ENCODE measurements at regions not wholly inside any gene's neighbourhood (a gene's known extent, or its start where the extent isn't known, plus 50 kb on each side); places are given as distances from the start of the nearest gene placed in this dataset.

DNA sequence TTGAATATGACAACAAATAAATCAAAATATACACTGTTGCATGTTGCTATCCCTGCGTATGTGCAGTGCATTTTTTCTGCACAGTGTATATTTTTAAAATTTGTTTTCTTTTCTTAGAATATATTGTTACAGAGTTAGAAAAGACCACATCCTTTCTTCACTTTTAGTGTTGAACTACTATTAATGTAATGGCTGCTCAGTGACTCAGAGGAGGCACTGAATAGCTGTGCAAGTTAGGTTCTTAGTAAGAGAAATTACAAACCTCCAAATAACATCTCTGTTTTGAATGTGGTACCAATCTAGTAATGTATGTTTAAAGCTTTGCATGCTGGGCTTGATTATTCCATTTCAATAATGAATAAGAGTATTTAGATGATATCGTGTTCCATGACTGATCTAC is 208.9 kb upstream of the PRR16 start:
- Mint-ChIP-seq H3K9me3 (no peaks in the 10 kb centered on the region), H3K36me3 (ENCODE audit: low read depth) (no peaks in the 10 kb centered on the region), H3K27ac (no peak overlapping the region), H3K4me1 (ENCODE audit: low read depth) (no peaks in the 10 kb centered on the region), H3K4me3 (no peak overlapping the region), H3K27me3 (ENCODE audit: low read depth) (no peaks in the 10 kb centered on the region)
- DNase-seq (ENCODE audit: low spot score), result no peak

DNA sequence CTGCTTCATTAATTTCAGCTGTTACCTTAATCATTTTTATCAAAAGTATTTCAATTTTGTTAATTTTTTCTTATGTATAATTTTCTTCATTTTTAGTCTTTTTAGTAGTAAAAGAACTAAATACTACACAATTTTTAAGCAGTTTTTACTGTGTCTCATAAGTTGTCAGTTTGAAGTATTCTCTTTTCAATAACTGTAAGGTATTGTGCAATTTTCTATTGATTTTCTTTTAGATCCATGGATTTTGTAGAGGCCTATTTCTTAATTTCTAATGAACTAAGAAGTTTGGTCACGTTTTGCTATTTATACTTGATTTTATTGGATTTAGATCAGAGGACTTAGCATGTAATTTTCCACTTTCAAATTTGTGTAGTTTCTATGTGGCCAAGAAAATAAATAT is 207.7 kb upstream of the PRR16 start:
- Mint-ChIP-seq H3K9me3 (no peaks in the 10 kb centered on the region), H3K27ac (no peak overlapping the region), H3K36me3 (ENCODE audit: low read depth) (no peaks in the 10 kb centered on the region), H3K4me3 (no peak overlapping the region), H3K27me3 (ENCODE audit: low read depth) (no peaks in the 10 kb centered on the region), H3K4me1 (ENCODE audit: low read depth) (no peaks in the 10 kb centered on the region)
- DNase-seq (ENCODE audit: low spot score), result no peak

DNA sequence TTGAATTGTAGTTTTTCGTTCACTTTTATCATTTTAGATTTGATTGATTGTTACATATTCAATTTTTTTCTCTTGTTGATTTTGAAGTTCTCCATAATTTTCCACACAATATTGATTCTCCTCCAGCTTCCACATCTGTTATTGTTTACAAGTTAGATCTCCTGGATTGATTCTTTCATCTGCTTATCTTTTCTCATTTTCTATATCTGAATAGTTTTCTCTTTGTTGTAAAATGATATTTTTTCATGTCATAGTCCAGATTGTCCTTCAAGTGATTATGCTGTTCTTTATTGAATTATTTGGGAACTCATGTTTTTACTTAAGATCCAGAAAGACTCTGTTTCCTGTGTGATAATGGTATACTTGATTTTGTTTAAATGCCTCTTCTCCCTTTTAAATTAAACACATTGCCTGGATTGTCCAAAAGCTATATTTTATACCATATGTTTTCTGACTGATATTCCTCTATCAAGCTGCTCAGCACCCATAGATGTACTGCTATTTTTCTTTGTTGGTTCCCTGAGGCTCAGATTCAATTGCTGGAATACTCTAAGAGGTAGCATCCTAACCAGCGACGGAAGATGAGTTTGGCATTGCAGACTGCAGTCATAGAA is 206.6 kb upstream of the PRR16 start:
- Mint-ChIP-seq H3K9me3 (no peaks in the 10 kb centered on the region), H3K4me1 (ENCODE audit: low read depth) (no peaks in the 10 kb centered on the region), H3K27me3 (ENCODE audit: low read depth) (no peaks in the 10 kb centered on the region), H3K27ac (no peak overlapping the region), H3K36me3 (ENCODE audit: low read depth) (no peaks in the 10 kb centered on the region), H3K4me3 (no peak overlapping the region)
- DNase-seq (ENCODE audit: low spot score), result no peak

DNA sequence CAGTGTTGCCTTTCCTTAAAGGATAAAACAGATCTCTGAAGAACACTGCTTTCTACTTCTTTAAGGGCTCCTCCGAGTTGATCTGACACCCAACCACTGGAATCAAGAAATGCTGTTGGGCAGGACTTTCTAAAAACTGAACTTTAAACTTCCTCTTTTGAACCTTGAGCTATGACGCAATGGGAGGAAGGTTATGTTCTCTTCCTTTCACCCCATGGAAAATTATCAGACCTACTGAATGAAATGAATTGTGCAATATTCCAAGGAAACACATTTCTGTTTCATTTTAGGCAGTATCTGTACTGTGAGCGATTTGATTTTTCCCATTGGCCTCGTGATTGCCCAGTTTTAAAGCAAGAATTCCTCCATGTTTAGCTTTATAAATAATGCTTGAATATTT is 206.0 kb upstream of the PRR16 start:
- no peak for DNase-seq (ENCODE audit: low spot score)
- Mint-ChIP-seq H3K27me3 (ENCODE audit: low read depth) (no peaks in the 10 kb centered on the region), H3K4me1 (ENCODE audit: low read depth) (no peaks in the 10 kb centered on the region), H3K27ac (no peak overlapping the region), H3K36me3 (ENCODE audit: low read depth) (no peaks in the 10 kb centered on the region), H3K4me3 (no peak overlapping the region), H3K9me3 (no peaks in the 10 kb centered on the region)

DNA sequence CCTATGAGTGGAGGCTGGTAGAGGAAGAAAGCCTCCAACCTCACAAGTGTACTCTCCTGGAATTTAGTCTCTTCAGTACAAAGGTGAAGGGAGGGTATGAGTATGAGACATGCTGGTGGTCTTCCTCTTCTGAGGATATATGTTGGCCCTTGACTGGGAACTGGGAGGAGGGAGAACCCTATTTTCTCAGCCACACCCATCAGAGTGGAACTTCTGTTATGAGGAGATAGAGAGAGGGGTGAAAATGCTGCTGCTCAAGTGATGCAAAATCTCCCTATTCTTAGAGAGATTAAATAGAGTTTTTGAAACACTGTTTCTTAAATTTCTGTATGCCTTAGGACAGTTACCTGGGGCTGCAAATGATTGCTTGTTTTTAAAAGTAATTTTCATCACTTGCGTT is 203.4 kb upstream of the PRR16 start:
- Mint-ChIP-seq H3K4me1 (ENCODE audit: low read depth) (no peaks in the 10 kb centered on the region), H3K4me3 (no peak overlapping the region), H3K9me3 (no peaks in the 10 kb centered on the region), H3K27me3 (ENCODE audit: low read depth) (no peaks in the 10 kb centered on the region), H3K36me3 (ENCODE audit: low read depth) (no peaks in the 10 kb centered on the region), H3K27ac (no peak overlapping the region)
- DNase-seq (ENCODE audit: low spot score), result no peak

DNA sequence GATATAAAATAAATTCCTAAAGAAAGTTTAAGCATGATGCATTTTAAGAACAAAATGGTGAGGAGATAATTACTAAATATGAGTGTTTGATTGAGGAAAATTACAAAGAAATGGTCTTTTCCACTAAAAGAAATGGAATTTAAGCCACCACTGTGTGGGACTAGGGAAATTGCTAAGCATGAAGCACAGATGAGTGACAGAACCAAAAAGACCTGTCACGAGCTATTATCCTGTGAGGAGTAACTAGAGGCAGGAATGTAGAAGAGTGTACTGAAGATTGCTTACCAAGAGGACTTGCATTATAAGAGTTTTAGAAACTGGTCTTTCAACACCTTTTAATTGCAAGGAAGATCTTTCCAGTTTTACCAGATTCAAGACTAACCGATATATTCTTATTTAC is 193.6 kb upstream of the PRR16 start:
- Mint-ChIP-seq H3K9me3 (peaks cover 6% of the 10 kb centered on the region), H3K27me3 (ENCODE audit: low read depth) (no peaks in the 10 kb centered on the region), H3K36me3 (ENCODE audit: low read depth) (no peaks in the 10 kb centered on the region), H3K4me3 (no peak overlapping the region), H3K27ac (no peak overlapping the region), H3K4me1 (ENCODE audit: low read depth) (no peaks in the 10 kb centered on the region)
- DNase-seq (ENCODE audit: low spot score), result no peak

DNA sequence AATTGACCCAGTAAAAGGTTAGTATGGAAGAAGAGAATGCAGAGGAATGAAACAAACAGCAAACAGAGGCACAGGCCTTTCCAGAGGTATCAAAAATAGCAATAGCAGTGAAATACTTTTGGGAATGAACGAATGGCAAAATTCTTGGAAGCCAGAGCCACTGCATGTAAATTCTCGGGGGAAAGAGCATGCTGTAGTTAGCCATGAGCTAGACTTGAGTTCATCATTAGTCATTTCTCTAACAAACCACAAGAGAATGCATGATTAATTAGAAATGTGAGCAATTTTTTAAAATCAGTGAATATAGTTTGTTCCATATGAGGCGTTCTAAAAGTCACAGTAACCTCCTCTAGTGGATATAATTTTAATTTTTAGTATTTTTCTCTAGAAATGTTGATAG is 170.3 kb upstream of the PRR16 start:
- H3K9me3 Mint-ChIP-seq, result no peaks in the 10 kb centered on the region
- no peaks in the 10 kb centered on the region for H3K27me3 Mint-ChIP-seq (ENCODE audit: low read depth)
- no peak overlapping the region for H3K27ac Mint-ChIP-seq
- no peak for DNase-seq (ENCODE audit: low spot score)
- no peaks in the 10 kb centered on the region for H3K36me3 Mint-ChIP-seq (ENCODE audit: low read depth)
- H3K4me3 Mint-ChIP-seq, result no peak overlapping the region
- H3K4me1 Mint-ChIP-seq (ENCODE audit: low read depth), result no peaks in the 10 kb centered on the region

DNA sequence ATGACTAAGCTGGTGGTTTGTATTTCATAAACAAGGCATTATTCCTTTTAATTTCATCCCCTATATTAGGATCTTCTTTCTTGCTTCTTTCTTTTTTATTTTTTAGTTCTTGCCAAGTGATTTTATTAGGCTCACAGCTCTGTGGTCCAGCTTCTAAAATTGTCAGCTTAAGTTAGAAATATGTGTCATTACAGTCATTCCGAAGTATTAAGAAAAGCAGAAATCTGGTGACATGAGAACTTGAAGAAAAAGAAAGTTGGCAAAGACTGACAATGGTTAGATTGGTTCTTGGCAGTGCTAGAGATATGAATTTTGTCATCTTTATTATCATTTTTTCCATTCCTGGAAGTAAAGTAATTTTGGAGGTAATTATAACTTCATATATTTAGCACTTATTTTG is 166.5 kb upstream of the PRR16 start:
- Mint-ChIP-seq H3K4me1 (ENCODE audit: low read depth) (no peaks in the 10 kb centered on the region), H3K27me3 (ENCODE audit: low read depth) (no peaks in the 10 kb centered on the region), H3K36me3 (ENCODE audit: low read depth) (no peaks in the 10 kb centered on the region), H3K4me3 (no peak overlapping the region), H3K9me3 (no peaks in the 10 kb centered on the region), H3K27ac (no peak overlapping the region)
- no peak for DNase-seq (ENCODE audit: low spot score)

DNA sequence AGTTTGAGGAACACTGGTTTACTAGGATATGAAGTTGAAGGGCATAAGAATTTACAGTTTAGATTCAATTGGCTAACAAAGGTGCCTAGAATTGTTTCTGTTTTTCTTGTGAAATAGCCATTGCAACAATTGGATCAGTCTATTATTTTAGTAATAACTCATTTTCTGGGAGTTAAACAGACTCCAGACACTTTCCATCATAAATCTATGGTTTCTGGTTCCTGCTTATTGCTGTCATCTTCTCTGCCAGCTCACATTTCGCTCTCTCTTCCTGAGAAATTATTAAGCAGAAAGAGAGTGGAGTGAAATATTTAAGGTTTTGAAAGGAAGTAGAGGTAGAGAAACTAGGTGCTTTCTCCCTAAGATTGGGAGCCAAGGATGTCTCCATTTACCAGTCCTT is 165.1 kb upstream of the PRR16 start:
- Mint-ChIP-seq H3K36me3 (ENCODE audit: low read depth) (no peaks in the 10 kb centered on the region), H3K4me1 (ENCODE audit: low read depth) (no peaks in the 10 kb centered on the region), H3K27ac (no peak overlapping the region), H3K9me3 (no peaks in the 10 kb centered on the region), H3K27me3 (ENCODE audit: low read depth) (no peaks in the 10 kb centered on the region), H3K4me3 (no peak overlapping the region)
- DNase-seq (ENCODE audit: low spot score), result no peak

DNA sequence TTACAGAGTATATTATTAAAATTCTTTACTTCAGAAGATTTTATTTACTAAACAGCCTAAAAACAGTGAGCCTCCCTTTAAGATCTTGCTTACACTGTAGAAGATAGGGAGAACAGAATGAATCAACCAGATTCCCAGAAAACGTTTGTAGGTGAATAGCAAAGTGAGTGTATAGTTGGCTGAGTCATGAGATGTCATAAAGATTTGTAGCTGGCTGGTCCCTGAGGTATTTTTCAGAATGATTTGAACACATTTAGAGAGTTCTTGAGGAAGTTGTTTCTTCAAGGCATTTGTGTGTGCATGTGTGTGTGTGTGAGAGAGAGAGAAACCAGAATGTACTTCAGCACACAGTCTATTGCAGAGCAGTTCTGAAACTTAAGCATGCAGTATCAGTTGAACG is 159.4 kb upstream of the PRR16 start:
- Mint-ChIP-seq H3K27ac (no peak overlapping the region), H3K4me1 (ENCODE audit: low read depth) (no peaks in the 10 kb centered on the region), H3K4me3 (no peak overlapping the region), H3K36me3 (ENCODE audit: low read depth) (no peaks in the 10 kb centered on the region), H3K27me3 (ENCODE audit: low read depth) (no peaks in the 10 kb centered on the region), H3K9me3 (no peaks in the 10 kb centered on the region)
- no peak for DNase-seq (ENCODE audit: low spot score)

DNA sequence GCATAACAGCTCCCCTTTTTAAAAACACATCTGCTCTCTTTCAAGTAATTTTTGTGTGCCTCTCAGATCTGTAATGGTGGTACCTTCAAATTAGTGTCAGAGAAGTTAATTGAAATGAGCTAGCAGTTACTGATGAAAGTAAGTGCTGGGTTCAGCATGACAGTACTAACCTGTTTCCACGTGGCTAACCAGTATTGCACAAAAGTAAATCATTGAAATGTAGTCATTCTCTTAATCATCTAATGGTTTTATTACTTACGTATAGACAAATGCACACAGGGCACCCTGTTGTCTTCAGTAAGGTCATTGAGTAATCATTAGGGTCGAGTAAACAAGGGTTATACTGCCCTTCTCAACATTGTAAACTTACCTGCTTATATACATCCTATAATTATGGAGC is 157.8 kb upstream of the PRR16 start:
- H3K9me3 Mint-ChIP-seq, result no peaks in the 10 kb centered on the region
- H3K27me3 Mint-ChIP-seq (ENCODE audit: low read depth), result no peaks in the 10 kb centered on the region
- no peak overlapping the region for H3K4me3 Mint-ChIP-seq
- no peaks in the 10 kb centered on the region for H3K4me1 Mint-ChIP-seq (ENCODE audit: low read depth)
- H3K27ac Mint-ChIP-seq, result no peak overlapping the region
- no peak for DNase-seq (ENCODE audit: low spot score)
- no peaks in the 10 kb centered on the region for H3K36me3 Mint-ChIP-seq (ENCODE audit: low read depth)

DNA sequence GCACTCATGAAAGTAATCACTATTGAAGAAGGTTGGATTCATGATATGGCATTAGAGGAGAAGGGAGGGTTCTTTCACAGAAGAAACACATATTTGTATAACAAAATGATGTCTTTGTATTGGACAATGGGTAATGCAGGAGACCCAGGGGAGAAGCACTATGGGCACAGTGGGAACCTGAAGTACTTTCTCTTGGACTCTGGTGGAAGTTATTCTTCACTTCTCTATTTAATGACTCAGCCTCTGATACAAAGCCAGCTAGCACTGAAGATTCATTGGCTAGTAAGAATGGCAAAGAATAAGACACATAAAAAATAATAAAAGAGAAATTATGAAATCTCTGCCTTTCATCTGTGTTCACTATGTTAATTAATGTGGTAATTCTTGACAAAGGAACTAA is 149.9 kb upstream of the PRR16 start:
- H3K36me3 Mint-ChIP-seq (ENCODE audit: low read depth), result no peaks in the 10 kb centered on the region
- no peak overlapping the region for H3K4me3 Mint-ChIP-seq
- H3K27me3 Mint-ChIP-seq (ENCODE audit: low read depth), result no peaks in the 10 kb centered on the region
- no peaks in the 10 kb centered on the region for H3K4me1 Mint-ChIP-seq (ENCODE audit: low read depth)
- no peak overlapping the region for H3K27ac Mint-ChIP-seq
- DNase-seq (ENCODE audit: low spot score), result no peak
- H3K9me3 Mint-ChIP-seq, result peaks cover 4% of the 10 kb centered on the region

DNA sequence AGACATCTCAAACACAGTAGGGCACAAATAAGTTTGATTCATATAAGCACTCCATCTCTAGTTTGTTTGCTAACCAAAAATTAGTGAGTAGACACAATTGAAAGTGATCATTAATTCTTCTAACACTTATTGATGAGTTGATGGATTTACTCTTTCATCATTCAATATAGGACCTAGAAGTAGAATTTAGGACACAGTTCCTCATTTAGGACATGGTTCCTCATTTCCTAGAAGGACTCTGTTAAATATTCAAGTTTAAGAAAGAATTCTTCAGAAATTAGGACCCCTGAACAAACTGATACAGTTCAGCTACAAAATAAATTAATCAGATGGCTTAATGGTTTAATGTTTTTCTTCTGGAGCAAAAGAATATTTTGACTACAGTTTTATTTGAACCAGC is 143.5 kb upstream of the PRR16 start:
- Mint-ChIP-seq H3K4me1 (ENCODE audit: low read depth) (no peaks in the 10 kb centered on the region), H3K27ac (no peak overlapping the region), H3K4me3 (no peak overlapping the region), H3K36me3 (ENCODE audit: low read depth) (no peaks in the 10 kb centered on the region), H3K27me3 (ENCODE audit: low read depth) (no peaks in the 10 kb centered on the region), H3K9me3 (no peaks in the 10 kb centered on the region)
- no peak for DNase-seq (ENCODE audit: low spot score)

DNA sequence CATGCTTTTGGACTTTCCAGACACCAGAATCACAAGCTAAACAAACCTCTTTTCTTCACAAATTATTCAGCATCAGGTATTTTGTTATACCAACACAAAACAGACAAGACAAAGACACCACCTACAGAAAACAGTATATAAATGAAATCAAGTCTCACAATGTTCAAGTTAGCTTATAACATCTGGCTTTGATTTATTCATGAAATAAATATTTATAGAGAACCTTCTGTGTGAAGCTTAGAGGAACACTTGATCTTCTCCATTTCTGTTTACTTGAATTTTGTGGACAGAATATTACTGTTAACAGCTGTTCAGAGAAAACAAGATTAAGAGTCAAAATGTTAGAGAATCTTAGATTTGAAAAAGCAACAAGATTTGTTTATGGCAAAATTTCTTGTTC is 137.4 kb upstream of the PRR16 start:
- Mint-ChIP-seq H3K4me3 (no peak overlapping the region), H3K36me3 (ENCODE audit: low read depth) (no peaks in the 10 kb centered on the region), H3K27me3 (ENCODE audit: low read depth) (no peaks in the 10 kb centered on the region), H3K27ac (no peak overlapping the region), H3K9me3 (no peaks in the 10 kb centered on the region), H3K4me1 (ENCODE audit: low read depth) (no peaks in the 10 kb centered on the region)
- no peak for DNase-seq (ENCODE audit: low spot score)

DNA sequence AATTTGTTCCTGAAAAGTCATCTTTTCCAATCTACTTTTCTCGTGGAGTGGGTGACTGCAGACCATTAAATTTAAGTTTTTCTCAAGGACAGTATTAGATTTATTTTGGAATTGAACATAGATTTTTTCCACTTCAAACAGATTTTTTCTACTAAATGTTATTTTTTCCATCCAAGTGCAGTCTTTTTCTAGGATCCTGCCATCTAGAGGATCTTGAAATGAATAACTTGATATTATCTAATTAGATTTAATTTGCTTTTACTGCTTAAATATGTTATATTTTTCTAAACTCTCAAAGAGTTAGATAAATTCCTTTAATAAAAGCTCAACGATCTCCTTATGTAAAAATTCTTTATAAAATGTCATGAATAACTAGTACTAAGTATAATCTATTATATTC is 136.9 kb upstream of the PRR16 start:
- Mint-ChIP-seq H3K27me3 (ENCODE audit: low read depth) (no peaks in the 10 kb centered on the region), H3K9me3 (no peaks in the 10 kb centered on the region), H3K27ac (no peak overlapping the region), H3K4me3 (no peak overlapping the region), H3K36me3 (ENCODE audit: low read depth) (no peaks in the 10 kb centered on the region), H3K4me1 (ENCODE audit: low read depth) (no peaks in the 10 kb centered on the region)
- DNase-seq (ENCODE audit: low spot score), result no peak
